GM23338 (cell line): ENCODE measurements at regions not wholly inside any gene's neighbourhood (a gene's known extent, or its start where the extent isn't known, plus 50 kb on each side); places are given as distances from the start of the nearest gene placed in this dataset.
"Not testable (repeated sequence)": the region's sequence is repeated elsewhere in the genome, so short reads cannot be mapped to it uniquely, and the experiment has no call there.

Source experiments
- ATAC-seq: fragments of 200-7000 bp; cut with Tn5 transposase; 3 replicates; pipeline ENCODE4 v1.9.1; 2020
- DNase-seq: peaks from one replicate; pipeline ENCODE4 v3.0.0-alpha.2; 2015; ENCODE audit warnings: low spot score
- H2AFZ ChIP-seq: fragments of 200-600 bp; sonication (generic); 2 replicates; pipeline ENCODE4 v1.8.0; 2016; ENCODE audit warnings: antibody characterized with exemption, mild to moderate bottlenecking, moderate library complexity
- H3F3A ChIP-seq: fragments of 200-600 bp; sonication (generic); replicated peaks from 2 replicates; pipeline ENCODE4 v1.8.0; 2017; ENCODE audit warnings: antibody characterized with exemption, mixed run types, low read depth
- H3K27ac ChIP-seq: fragments of 200-600 bp; sonication (generic); 2 replicates; pipeline ENCODE4 v1.6.1; 2016; ENCODE audit warnings: low read depth
- H3K27me3 ChIP-seq: fragments of 200-600 bp; sonication (generic); 2 replicates; pipeline ENCODE4 v1.8.0; 2016; ENCODE audit warnings: mild to moderate bottlenecking, mixed run types, moderate library complexity; ENCODE audit not compliant: insufficient read depth
- H3K36me3 ChIP-seq: fragments of 200-600 bp; sonication (generic); 2 replicates; pipeline ENCODE4 v1.8.0; 2016; ENCODE audit warnings: mild to moderate bottlenecking; ENCODE audit not compliant: insufficient read depth
- H3K4me1 ChIP-seq: fragments of 200-600 bp; sonication (generic); 2 replicates; pipeline ENCODE4 v1.8.0; 2016; ENCODE audit warnings: mild to moderate bottlenecking, moderate library complexity; ENCODE audit not compliant: insufficient read depth
- H3K4me2 ChIP-seq: fragments of 200-600 bp; sonication (generic); 2 replicates; pipeline ENCODE4 v1.7.1; 2017; ENCODE audit warnings: mixed run types
- H3K4me3 ChIP-seq: fragments of 200-600 bp; sonication (generic); 2 replicates; pipeline ENCODE4 v1.6.1; 2016; ENCODE audit warnings: mixed run types
- H3K79me2 ChIP-seq: fragments of 200-600 bp; sonication (generic); replicated peaks from 2 replicates; pipeline ENCODE4 v1.8.0; 2017; ENCODE audit warnings: mild to moderate bottlenecking; ENCODE audit not compliant: insufficient read depth
- H3K9me2 ChIP-seq: fragments of 200-600 bp; sonication (generic); 2 replicates; pipeline ENCODE4 v1.8.0; 2017; ENCODE audit not compliant: insufficient read depth
- H4K20me1 ChIP-seq: fragments of 200-600 bp; sonication (generic); replicated peaks from 2 replicates; pipeline ENCODE4 v1.8.0; 2017; ENCODE audit warnings: mild to moderate bottlenecking; ENCODE audit not compliant: insufficient read depth
- H3K27ac Mint-ChIP-seq: 2 replicates; pipeline ENCODE4 v1.8.0; 2020; ENCODE audit warnings: inconsistent platforms, mild to moderate bottlenecking, moderate library complexity, mixed read lengths
- H3K27me3 Mint-ChIP-seq: 3 replicates; pipeline ENCODE4 v1.8.0; 2022; ENCODE audit warnings: low read depth, mild to moderate bottlenecking, moderate library complexity, mixed read lengths, inconsistent platforms; ENCODE audit not compliant: insufficient read depth, poor library complexity
- H3K36me3 Mint-ChIP-seq: 3 replicates; pipeline ENCODE4 v1.8.0; 2021; ENCODE audit warnings: low read depth, mild to moderate bottlenecking, inconsistent platforms, moderate library complexity, mixed read lengths
- H3K4me1 Mint-ChIP-seq: 3 replicates; pipeline ENCODE4 v1.8.0; 2020; ENCODE audit warnings: mild to moderate bottlenecking, inconsistent platforms, mixed read lengths
- H3K4me3 Mint-ChIP-seq: 3 replicates; pipeline ENCODE4 v1.8.0; 2021; ENCODE audit warnings: moderate library complexity, mild to moderate bottlenecking, inconsistent platforms, mixed read lengths
- H3K9me3 Mint-ChIP-seq: 3 replicates; pipeline ENCODE4 v1.8.0; 2020; ENCODE audit warnings: moderate library complexity, mild to moderate bottlenecking, inconsistent platforms, mixed read lengths
- CREB1 ChIP-seq: fragments of 250-450 bp; sonication (Bioruptor Pico); IDR thresholded peaks from 2 replicates; pipeline ENCODE4 v1.5.0; 2020; ENCODE audit warnings: low read depth, mild to moderate bottlenecking, moderate library complexity
- EZH2 ChIP-seq: fragments of 200-600 bp; sonication (generic); IDR thresholded peaks from one replicate; pipeline ENCODE4 v1.8.0; 2017; ENCODE audit warnings: antibody characterized with exemption, mild to moderate bottlenecking, low read depth; ENCODE audit not compliant: unreplicated experiment
- ZNF331 ChIP-seq: fragments of 250-450 bp; sonication (Bioruptor Pico); IDR thresholded peaks from 2 replicates; pipeline ENCODE4 v1.5.0; 2020; ENCODE audit warnings: low read depth, mild to moderate bottlenecking, moderate library complexity
- TF ChIP-seq, protein P1 (sequence below), 2 experiments: fragments of 200-600 bp in 1 of 2; sonication (generic) in 1 of 2; conservative IDR thresholded peaks; 2 replicates each; pipeline versions ENCODE4 v1.5.1 to v1.6.1; 2016 to 2017; ENCODE audit warnings: antibody characterized with exemption in 2 of 2, low read depth in 2 of 2, mild to moderate bottlenecking in 2 of 2, moderate library complexity in 1 of 2
- TF ChIP-seq, protein P2 (sequence below): IDR thresholded peaks from one replicate; pipeline ENCODE4 v1.6.1; 2018; ENCODE audit warnings: antibody characterized with exemption; ENCODE audit not compliant: unreplicated experiment
- TF ChIP-seq, protein P3 (sequence below): fragments of 250-450 bp; sonication (Bioruptor Pico); IDR thresholded peaks from 2 replicates; pipeline ENCODE4 v1.5.0; 2020; ENCODE audit warnings: mild to moderate bottlenecking, moderate library complexity

DNA sequence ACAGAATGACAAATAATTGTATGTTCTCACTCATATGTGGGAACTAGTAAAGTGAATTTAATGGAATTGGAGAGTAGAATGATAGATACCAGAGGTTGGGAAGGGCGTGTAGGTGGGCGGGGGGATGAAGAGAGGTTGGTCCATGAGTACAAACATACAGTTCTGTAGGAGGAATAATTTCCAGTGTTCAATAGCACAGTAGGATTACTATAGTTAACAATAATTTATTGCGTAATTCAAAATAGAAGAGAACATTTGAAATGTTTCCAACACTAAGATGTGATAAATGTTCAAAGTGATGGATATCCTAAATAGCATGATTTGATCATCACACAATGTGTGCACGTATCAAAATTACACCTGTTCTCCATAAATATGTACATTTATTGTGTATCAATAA lies 106.2 kb upstream of the IL1RAPL2 start (continued):
- TF ChIP-seq, protein P1, sequence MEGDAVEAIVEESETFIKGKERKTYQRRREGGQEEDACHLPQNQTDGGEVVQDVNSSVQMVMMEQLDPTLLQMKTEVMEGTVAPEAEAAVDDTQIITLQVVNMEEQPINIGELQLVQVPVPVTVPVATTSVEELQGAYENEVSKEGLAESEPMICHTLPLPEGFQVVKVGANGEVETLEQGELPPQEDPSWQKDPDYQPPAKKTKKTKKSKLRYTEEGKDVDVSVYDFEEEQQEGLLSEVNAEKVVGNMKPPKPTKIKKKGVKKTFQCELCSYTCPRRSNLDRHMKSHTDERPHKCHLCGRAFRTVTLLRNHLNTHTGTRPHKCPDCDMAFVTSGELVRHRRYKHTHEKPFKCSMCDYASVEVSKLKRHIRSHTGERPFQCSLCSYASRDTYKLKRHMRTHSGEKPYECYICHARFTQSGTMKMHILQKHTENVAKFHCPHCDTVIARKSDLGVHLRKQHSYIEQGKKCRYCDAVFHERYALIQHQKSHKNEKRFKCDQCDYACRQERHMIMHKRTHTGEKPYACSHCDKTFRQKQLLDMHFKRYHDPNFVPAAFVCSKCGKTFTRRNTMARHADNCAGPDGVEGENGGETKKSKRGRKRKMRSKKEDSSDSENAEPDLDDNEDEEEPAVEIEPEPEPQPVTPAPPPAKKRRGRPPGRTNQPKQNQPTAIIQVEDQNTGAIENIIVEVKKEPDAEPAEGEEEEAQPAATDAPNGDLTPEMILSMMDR (conservative IDR thresholded peaks at IDR 0.05; ENCODE audit: low read depth in 2 of 2) = no peak
- no peak for TF ChIP-seq EZH2
- TF ChIP-seq, protein P2, sequence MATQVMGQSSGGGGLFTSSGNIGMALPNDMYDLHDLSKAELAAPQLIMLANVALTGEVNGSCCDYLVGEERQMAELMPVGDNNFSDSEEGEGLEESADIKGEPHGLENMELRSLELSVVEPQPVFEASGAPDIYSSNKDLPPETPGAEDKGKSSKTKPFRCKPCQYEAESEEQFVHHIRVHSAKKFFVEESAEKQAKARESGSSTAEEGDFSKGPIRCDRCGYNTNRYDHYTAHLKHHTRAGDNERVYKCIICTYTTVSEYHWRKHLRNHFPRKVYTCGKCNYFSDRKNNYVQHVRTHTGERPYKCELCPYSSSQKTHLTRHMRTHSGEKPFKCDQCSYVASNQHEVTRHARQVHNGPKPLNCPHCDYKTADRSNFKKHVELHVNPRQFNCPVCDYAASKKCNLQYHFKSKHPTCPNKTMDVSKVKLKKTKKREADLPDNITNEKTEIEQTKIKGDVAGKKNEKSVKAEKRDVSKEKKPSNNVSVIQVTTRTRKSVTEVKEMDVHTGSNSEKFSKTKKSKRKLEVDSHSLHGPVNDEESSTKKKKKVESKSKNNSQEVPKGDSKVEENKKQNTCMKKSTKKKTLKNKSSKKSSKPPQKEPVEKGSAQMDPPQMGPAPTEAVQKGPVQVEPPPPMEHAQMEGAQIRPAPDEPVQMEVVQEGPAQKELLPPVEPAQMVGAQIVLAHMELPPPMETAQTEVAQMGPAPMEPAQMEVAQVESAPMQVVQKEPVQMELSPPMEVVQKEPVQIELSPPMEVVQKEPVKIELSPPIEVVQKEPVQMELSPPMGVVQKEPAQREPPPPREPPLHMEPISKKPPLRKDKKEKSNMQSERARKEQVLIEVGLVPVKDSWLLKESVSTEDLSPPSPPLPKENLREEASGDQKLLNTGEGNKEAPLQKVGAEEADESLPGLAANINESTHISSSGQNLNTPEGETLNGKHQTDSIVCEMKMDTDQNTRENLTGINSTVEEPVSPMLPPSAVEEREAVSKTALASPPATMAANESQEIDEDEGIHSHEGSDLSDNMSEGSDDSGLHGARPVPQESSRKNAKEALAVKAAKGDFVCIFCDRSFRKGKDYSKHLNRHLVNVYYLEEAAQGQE = no peak

DNA sequence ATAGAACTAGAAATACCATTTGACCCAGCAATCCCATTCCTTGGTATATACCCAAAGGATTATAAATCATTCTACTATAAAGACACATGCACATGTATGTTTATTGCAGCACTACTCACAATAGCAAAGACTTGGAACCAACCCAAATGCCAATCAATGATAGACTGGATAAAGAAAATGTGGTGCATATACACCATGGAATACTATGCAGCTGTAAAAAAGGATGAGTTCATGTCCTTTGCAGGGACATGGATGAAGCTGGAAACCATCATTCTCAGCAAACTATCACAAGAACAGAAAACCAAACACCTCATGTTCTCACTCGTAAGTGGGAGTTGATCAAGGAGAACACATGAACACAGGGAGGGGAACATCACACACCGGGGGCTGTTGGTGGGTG lies 108.9 kb upstream of the IL1RAPL2 start:
- H3K4me1 ChIP-seq, H3K4me3 Mint-ChIP-seq, H3K4me3 ChIP-seq, ATAC-seq, H3K27ac Mint-ChIP-seq, H3K9me3 Mint-ChIP-seq, DNase-seq, H3K36me3 ChIP-seq, H3K36me3 Mint-ChIP-seq, H3K27me3 ChIP-seq, H3K79me2 ChIP-seq, H3K27ac ChIP-seq, H3K4me2 ChIP-seq, H2AFZ ChIP-seq, H3K27me3 Mint-ChIP-seq, H3K4me1 Mint-ChIP-seq, H3K9me2 ChIP-seq, H3F3A ChIP-seq, H4K20me1 ChIP-seq: not testable (repeated sequence)

DNA sequence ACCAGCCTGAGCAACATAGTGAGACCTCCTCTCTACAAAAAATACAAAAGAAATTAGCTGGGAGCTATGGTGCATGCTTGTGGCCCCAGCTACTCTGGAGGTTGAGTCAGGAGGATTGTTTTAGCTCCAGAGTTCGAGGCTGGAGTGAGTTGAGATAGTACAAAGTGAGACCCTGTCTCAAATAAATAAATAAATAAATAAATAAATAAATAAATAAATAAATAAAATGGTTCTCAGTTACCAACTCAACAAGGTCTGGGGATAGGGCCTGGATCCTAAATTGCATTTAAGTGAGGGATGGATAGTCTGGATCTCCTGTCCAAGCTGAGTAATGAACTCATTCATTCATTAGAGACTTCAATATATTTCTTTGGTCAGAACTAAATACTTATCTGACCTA lies 115.7 kb upstream of the IL1RAPL2 start:
- no peaks in the 10 kb centered on the region for H3K79me2 ChIP-seq
- H3K36me3 ChIP-seq = no peaks in the 10 kb centered on the region
- ATAC-seq = no peak
- TF ChIP-seq ZNF331 = no peak
- TF ChIP-seq, protein P3, sequence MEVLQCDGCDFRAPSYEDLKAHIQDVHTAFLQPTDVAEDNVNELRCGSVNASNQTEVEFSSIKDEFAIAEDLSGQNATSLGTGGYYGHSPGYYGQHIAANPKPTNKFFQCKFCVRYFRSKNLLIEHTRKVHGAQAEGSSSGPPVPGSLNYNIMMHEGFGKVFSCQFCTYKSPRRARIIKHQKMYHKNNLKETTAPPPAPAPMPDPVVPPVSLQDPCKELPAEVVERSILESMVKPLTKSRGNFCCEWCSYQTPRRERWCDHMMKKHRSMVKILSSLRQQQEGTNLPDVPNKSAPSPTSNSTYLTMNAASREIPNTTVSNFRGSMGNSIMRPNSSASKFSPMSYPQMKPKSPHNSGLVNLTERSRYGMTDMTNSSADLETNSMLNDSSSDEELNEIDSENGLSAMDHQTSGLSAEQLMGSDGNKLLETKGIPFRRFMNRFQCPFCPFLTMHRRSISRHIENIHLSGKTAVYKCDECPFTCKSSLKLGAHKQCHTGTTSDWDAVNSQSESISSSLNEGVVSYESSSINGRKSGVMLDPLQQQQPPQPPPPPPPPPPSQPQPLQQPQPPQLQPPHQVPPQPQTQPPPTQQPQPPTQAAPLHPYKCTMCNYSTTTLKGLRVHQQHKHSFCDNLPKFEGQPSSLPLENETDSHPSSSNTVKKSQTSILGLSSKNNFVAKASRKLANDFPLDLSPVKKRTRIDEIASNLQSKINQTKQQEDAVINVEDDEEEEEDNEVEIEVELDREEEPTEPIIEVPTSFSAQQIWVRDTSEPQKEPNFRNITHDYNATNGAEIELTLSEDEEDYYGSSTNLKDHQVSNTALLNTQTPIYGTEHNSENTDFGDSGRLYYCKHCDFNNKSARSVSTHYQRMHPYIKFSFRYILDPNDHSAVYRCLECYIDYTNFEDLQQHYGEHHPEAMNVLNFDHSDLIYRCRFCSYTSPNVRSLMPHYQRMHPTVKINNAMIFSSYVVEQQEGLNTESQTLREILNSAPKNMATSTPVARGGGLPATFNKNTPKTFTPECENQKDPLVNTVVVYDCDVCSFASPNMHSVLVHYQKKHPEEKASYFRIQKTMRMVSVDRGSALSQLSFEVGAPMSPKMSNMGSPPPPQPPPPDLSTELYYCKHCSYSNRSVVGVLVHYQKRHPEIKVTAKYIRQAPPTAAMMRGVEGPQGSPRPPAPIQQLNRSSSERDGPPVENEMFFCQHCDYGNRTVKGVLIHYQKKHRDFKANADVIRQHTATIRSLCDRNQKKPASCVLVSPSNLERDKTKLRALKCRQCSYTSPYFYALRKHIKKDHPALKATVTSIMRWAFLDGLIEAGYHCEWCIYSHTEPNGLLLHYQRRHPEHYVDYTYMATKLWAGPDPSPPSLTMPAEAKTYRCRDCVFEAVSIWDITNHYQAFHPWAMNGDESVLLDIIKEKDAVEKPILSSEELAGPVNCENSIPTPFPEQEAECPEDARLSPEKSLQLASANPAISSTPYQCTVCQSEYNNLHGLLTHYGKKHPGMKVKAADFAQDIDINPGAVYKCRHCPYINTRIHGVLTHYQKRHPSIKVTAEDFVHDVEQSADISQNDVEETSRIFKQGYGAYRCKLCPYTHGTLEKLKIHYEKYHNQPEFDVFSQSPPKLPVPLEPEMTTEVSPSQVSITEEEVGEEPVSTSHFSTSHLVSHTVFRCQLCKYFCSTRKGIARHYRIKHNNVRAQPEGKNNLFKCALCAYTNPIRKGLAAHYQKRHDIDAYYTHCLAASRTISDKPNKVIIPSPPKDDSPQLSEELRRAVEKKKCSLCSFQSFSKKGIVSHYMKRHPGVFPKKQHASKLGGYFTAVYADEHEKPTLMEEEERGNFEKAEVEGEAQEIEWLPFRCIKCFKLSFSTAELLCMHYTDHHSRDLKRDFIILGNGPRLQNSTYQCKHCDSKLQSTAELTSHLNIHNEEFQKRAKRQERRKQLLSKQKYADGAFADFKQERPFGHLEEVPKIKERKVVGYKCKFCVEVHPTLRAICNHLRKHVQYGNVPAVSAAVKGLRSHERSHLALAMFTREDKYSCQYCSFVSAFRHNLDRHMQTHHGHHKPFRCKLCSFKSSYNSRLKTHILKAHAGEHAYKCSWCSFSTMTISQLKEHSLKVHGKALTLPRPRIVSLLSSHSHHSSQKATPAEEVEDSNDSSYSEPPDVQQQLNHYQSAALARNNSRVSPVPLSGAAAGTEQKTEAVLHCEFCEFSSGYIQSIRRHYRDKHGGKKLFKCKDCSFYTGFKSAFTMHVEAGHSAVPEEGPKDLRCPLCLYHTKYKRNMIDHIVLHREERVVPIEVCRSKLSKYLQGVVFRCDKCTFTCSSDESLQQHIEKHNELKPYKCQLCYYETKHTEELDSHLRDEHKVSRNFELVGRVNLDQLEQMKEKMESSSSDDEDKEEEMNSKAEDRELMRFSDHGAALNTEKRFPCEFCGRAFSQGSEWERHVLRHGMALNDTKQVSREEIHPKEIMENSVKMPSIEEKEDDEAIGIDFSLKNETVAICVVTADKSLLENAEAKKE (CRISPR knock-in tag) = no peak
- TF ChIP-seq CREB1 (CRISPR knock-in tag) = no peak

More for the DNA sequence above, 115.7 kb upstream of the IL1RAPL2 start:
- Mint-ChIP-seq H3K27ac (no peak overlapping the region), H3K4me3 (no peak overlapping the region), H3K4me1 (no peaks in the 10 kb centered on the region), H3K36me3 (no peaks in the 10 kb centered on the region), H3K27me3 (no peaks in the 10 kb centered on the region), H3K9me3 (no peaks in the 10 kb centered on the region)
- no peaks in the 10 kb centered on the region for H3K9me2 ChIP-seq
- H3F3A ChIP-seq = no peaks in the 10 kb centered on the region
- no peak for DNase-seq
- H3K27me3 ChIP-seq = no peaks in the 10 kb centered on the region
- no peak overlapping the region for H3K27ac ChIP-seq
- no peak overlapping the region for H2AFZ ChIP-seq
- no peaks in the 10 kb centered on the region for H3K4me1 ChIP-seq
- no peak overlapping the region for H3K4me3 ChIP-seq
- no peak overlapping the region for H3K4me2 ChIP-seq
- no peaks in the 10 kb centered on the region for H4K20me1 ChIP-seq
